Putamen (tissue), 1 donor: ENCODE measurements at regions not wholly inside any gene's neighbourhood (a gene's known extent, or its start where the extent isn't known, plus 50 kb on each side); places are given as distances from the start of the nearest gene placed in this dataset.

Experiments
- DNase-seq: peaks from one replicate; pipeline ENCODE4 v3.0.0-alpha.2; 2016; ENCODE audit warnings: low spot score

GRCh38 chr15:85307687-85308045 lies 72.7 kb upstream of the AKAP13 start:
- DNase-seq: no peak

GRCh38 chr15:85311647-85312046 lies 68.8 kb upstream of the AKAP13 start:
- no peak for DNase-seq

- DNase-seq: no peak
Observed at GRCh38 chr15:85312486-85312885, 67.9 kb upstream of the AKAP13 start.

GRCh38 chr15:85312929-85313331 lies 67.5 kb upstream of the AKAP13 start:
- DNase-seq: no peak

GRCh38 chr15:85313339-85313738 lies 67.1 kb upstream of the AKAP13 start:
- DNase-seq: no peak

GRCh38 chr15:85314146-85314545 lies 66.3 kb upstream of the AKAP13 start:
- no peak for DNase-seq

GRCh38 chr15:85314633-85315032 lies 65.8 kb upstream of the AKAP13 start:
- no peak for DNase-seq

- no peak for DNase-seq
Observed at GRCh38 chr15:85316244-85316934, 64.0 kb upstream of the AKAP13 start.

- DNase-seq: no peak
Observed at GRCh38 chr15:85318048-85318731, 62.2 kb upstream of the AKAP13 start.

GRCh38 chr15:85318732-85319076 lies 61.7 kb upstream of the AKAP13 start:
- DNase-seq: no peak

- DNase-seq: no peak
Observed at GRCh38 chr15:85324202-85324601, 56.2 kb upstream of the AKAP13 start.

- no peak for DNase-seq
Observed at GRCh38 chr15:85325834-85326233, 54.6 kb upstream of the AKAP13 start.

GRCh38 chr15:85326291-85326690 lies 54.1 kb upstream of the AKAP13 start:
- no peak for DNase-seq

- no peak for DNase-seq
Observed at GRCh38 chr15:85327820-85328219, 52.6 kb upstream of the AKAP13 start.

GRCh38 chr15:85329561-85330422 lies 50.6 kb upstream of the AKAP13 start:
- no peak for DNase-seq
